ENCODE measurements at regions not wholly inside any gene's neighbourhood (a gene's known extent, or its start where the extent isn't known, plus 50 kb on each side); places are given as distances from the start of the nearest gene placed in this dataset.
"Not testable (repeated sequence)": the region's sequence is repeated elsewhere in the genome, so short reads cannot be mapped to it uniquely, and the experiment has no call there.

DNA sequence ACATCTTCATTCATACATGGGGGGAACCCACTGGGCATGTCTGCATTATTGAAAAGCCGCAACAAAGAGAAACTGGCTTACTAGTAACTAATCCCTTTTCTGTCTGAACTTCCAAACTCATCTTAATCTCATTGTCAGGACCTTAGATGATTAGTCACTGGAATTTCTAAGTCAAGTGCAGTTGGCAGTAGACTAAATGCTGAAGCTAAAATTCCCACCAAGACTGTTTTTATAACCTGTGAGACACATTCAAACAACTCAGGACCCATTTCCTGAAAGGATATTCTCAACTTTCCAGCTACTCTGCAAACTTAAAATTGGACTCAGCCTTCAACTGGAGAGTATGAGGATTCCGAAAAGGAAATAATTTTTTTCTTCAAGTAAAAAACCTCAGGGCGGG is 94.8 kb upstream of the SCAF8 start:
- ATAC-seq (ENCODE audit: insufficient number of reproducible peaks, low FRiP score, low read depth), result no peak
- no peak overlapping the region for H3K27ac ChIP-seq
- TF ChIP-seq, protein P1, sequence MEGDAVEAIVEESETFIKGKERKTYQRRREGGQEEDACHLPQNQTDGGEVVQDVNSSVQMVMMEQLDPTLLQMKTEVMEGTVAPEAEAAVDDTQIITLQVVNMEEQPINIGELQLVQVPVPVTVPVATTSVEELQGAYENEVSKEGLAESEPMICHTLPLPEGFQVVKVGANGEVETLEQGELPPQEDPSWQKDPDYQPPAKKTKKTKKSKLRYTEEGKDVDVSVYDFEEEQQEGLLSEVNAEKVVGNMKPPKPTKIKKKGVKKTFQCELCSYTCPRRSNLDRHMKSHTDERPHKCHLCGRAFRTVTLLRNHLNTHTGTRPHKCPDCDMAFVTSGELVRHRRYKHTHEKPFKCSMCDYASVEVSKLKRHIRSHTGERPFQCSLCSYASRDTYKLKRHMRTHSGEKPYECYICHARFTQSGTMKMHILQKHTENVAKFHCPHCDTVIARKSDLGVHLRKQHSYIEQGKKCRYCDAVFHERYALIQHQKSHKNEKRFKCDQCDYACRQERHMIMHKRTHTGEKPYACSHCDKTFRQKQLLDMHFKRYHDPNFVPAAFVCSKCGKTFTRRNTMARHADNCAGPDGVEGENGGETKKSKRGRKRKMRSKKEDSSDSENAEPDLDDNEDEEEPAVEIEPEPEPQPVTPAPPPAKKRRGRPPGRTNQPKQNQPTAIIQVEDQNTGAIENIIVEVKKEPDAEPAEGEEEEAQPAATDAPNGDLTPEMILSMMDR (IDR thresholded peaks at IDR 0.05), result no peak
- no peak overlapping the region for H3K4me3 ChIP-seq
- H3K9me3 ChIP-seq, result no peaks in the 10 kb centered on the region
- no peak for DNase-seq (ENCODE audit: low spot score)
- no peaks in the 10 kb centered on the region for H3K36me3 ChIP-seq
- no peaks in the 10 kb centered on the region for H3K4me1 ChIP-seq (ENCODE audit: control insufficient read depth in 1 of 2, low read depth in 2 of 2)
- no peaks in the 10 kb centered on the region for H3K27me3 ChIP-seq (replicated peaks; ENCODE audit: insufficient read depth)

DNA sequence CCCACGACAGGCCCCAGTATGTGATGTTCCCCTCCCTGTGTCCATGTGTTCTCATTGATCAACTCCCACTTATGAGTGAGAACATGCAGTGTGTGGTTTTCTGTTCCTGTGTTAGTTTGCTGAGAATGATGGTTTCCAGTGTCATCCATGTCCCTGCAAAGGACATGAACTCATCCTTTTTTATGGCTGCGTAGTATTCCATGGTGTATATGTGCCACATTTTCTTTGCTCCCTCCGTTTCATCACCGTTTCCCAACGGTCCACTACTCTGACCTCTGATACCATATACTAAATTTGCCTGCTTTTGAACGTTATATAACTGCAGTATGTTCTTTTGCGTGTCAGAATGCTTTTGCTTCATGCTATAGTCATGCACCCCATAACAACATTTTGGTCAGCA is 94.0 kb upstream of the SCAF8 start:
- DNase-seq (ENCODE audit: low spot score); H3K27me3 ChIP-seq (replicated peaks; ENCODE audit: insufficient read depth); ATAC-seq (ENCODE audit: insufficient number of reproducible peaks, low FRiP score, low read depth); H3K36me3 ChIP-seq; H3K4me1 ChIP-seq (ENCODE audit: control insufficient read depth in 1 of 2, low read depth in 2 of 2); H3K27ac ChIP-seq; H3K4me3 ChIP-seq; H3K9me3 ChIP-seq: not testable (repeated sequence)

DNA sequence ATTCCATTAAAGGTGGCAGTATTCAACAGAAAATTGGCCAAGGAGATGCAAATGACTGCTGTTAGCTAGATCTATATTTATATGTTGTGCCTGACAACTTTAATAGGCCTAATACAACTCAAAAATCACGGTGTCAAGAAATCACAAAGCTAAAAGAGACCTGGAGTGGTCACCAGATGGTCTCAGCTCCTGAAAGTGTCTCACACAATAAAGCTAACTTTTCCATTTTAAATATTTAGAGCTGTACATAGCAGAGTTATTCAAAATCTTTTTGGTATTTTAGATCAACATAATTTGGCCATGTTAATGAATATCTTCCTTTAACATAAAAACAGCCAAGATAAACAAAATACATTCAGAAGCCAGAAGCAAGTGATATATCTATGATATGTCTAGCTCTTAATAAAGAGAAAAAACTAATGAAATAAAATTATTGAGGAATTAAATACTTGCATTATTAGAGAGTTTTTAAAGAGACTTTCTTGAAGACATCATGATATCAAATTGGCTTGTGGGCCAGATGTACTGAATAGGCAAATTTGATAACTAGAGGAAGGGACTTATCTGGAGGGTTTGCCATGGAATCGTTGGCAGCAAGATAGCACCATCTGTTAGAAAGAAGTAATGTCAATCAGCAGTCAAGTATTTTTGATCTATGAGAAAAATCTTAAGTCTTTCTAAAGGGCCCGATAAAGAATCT is 84.9 kb upstream of the SCAF8 start:
- Histone ChIP-seq H3K9me3 (no peaks in the 10 kb centered on the region), H3K4me3 (no peak overlapping the region), H3K36me3 (no peaks in the 10 kb centered on the region), H3K4me1 (ENCODE audit: control insufficient read depth in 1 of 2, low read depth in 2 of 2) (peaks cover 14 to 29% of the 10 kb centered on the region in 2 donors), H3K27ac (peak overlapping the region in 1 of 2 donors; percentile 64), H3K27me3 (replicated peaks; ENCODE audit: insufficient read depth) (no peaks in the 10 kb centered on the region)
- TF ChIP-seq, protein P1 (IDR thresholded peaks at IDR 0.05), result no peak
- DNase-seq (ENCODE audit: low spot score) (no peak), ATAC-seq (ENCODE audit: insufficient number of reproducible peaks, low FRiP score, low read depth) (no peak)

DNA sequence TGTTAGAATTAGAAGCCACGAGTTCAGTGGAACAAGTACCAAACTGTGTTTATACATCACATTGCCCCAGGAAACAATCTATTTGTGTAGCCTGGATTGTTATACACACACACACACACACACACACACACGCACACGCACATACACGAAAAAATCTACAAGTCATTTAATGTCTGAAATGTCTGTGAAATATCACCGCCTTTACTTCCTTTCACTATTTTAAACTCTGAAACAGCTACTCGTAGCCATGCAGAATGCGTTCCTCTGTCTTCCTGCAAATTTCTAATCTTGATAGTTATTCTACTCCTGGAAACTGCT is 84.4 kb upstream of the SCAF8 start:
- H3K4me3 ChIP-seq, result peak overlapping the region; percentile 4
- H3K36me3 ChIP-seq, result no peaks in the 10 kb centered on the region
- TF ChIP-seq, protein P1 (IDR thresholded peaks at IDR 0.05), result no peak
- peaks cover 15 to 34% of the 10 kb centered on the region in 2 donors for H3K4me1 ChIP-seq (ENCODE audit: control insufficient read depth in 1 of 2, low read depth in 2 of 2)
- no peak for ATAC-seq (ENCODE audit: insufficient number of reproducible peaks, low FRiP score, low read depth)
- no peaks in the 10 kb centered on the region for H3K27me3 ChIP-seq (replicated peaks; ENCODE audit: insufficient read depth)
- H3K9me3 ChIP-seq, result no peaks in the 10 kb centered on the region
- H3K27ac ChIP-seq, result peak overlapping the region; percentile 0 to 64
- DNase-seq (ENCODE audit: low spot score), result no peak

DNA sequence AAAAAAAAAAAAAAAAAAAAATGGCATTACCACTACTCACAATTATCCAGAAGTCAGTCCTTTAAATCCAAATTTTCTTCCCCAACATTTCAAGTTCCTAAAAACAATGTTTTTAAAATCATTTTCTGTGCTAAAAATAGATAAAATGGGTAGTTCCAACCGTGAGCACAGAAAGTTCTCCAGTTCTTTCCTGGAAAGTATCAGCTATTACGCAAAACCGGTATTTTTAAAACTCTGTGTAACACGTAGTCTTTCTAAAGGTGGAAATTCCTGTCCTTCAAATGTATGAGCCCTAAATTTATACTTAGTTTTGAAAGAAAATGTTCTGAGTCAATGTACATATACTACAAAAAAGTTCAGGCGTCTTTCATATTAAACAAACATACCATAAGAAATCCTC is 83.5 kb upstream of the SCAF8 start:
- H3K27ac ChIP-seq, result peak overlapping the region; percentile 64 to 71
- TF ChIP-seq, protein P1 (IDR thresholded peaks at IDR 0.05), result no peak
- DNase-seq (ENCODE audit: low spot score) (no peak), ATAC-seq (ENCODE audit: insufficient number of reproducible peaks, low FRiP score, low read depth) (no peak)
- peak overlapping the region; percentile 12 for H3K4me3 ChIP-seq
- peaks cover 15 to 42% of the 10 kb centered on the region in 2 donors for H3K4me1 ChIP-seq (ENCODE audit: control insufficient read depth in 1 of 2, low read depth in 2 of 2)
- no peaks in the 10 kb centered on the region for H3K27me3 ChIP-seq (replicated peaks; ENCODE audit: insufficient read depth)
- no peaks in the 10 kb centered on the region for H3K9me3 ChIP-seq
- H3K36me3 ChIP-seq, result no peaks in the 10 kb centered on the region

DNA sequence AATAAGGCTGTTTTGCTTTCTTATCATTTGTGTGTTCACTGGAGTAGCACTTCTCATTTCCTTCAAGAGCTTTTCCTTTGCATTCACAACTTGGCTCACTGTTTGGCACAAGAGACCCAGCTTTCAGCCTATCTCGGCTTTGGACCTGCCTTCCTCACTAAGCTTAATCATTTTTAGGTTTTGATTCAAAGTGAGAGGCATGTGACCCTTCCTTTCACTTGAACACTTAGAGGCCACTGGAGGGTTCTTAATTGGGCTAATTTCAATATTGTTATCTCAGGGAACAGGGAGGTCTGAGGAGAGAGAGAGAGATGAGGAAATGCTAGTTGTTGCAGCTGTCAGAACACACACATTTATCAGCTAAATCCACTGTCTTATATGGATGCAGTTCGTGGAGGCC is 82.9 kb upstream of the SCAF8 start:
- TF ChIP-seq, protein P1 (IDR thresholded peaks at IDR 0.05), result no peak
- H3K36me3 ChIP-seq, result no peaks in the 10 kb centered on the region
- H3K4me3 ChIP-seq, result no peak overlapping the region
- H3K27me3 ChIP-seq (replicated peaks; ENCODE audit: insufficient read depth), result no peaks in the 10 kb centered on the region
- peak overlapping the region; percentile 64 to 71 for H3K27ac ChIP-seq
- H3K4me1 ChIP-seq (ENCODE audit: control insufficient read depth in 1 of 2, low read depth in 2 of 2), result peaks cover 15 to 42% of the 10 kb centered on the region in 2 donors
- ATAC-seq (ENCODE audit: insufficient number of reproducible peaks, low FRiP score, low read depth) (no peak), DNase-seq (ENCODE audit: low spot score) (no peak)
- no peaks in the 10 kb centered on the region for H3K9me3 ChIP-seq

All from thoracic aorta (tissue), 2 donors.